A549 (cell line): ENCODE measurements at regions not wholly inside any gene's neighbourhood (a gene's known extent, or its start where the extent isn't known, plus 50 kb on each side); places are given as distances from the start of the nearest gene placed in this dataset.

Source experiments
- CEBPB ChIP-seq, 2 experiments: fragments of >200 bp in 1 of 2; sonication (Bioruptor Twin) in 1 of 2; formaldehyde crosslinking in 1 of 2; IDR thresholded peaks; 2 replicates each; pipeline ENCODE4 v1.6.1; 2012 to 2016
- CHD2 ChIP-seq: fragments of 150-350 bp; IDR thresholded peaks from 2 replicates; pipeline ENCODE4 v1.6.1; 2014; ENCODE audit warnings: low read length; ENCODE audit not compliant: partially characterized antibody
- EHMT2 ChIP-seq: fragments of 200-600 bp; sonication (generic); IDR thresholded peaks from 2 replicates; pipeline ENCODE4 v1.6.1; 2016; ENCODE audit warnings: antibody characterized with exemption, low read depth, mild to moderate bottlenecking, moderate library complexity
- EP300 ChIP-seq, 2 experiments: fragments of >200 bp; sonication (Bioruptor Twin); formaldehyde crosslinking; IDR thresholded peaks; 2 replicates in 1 of 2; 3 replicates in 1 of 2; pipeline ENCODE4 v1.6.1; 2016 to 2017
- RAD21 ChIP-seq, 2 experiments: fragments of >200 bp in 1 of 2; sonication (Bioruptor Twin) in 1 of 2; formaldehyde crosslinking in 1 of 2; IDR thresholded peaks in 1 of 2; conservative IDR thresholded peaks in 1 of 2; 2 replicates in 1 of 2; 3 replicates in 1 of 2; pipeline ENCODE4 v1.6.1; 2012 to 2018; ENCODE audit warnings: inconsistent platforms in 1 of 2
- RARB ChIP-seq: fragments of 250-450 bp; sonication (Bioruptor Pico); IDR thresholded peaks from 2 replicates; pipeline ENCODE4 v1.8.0; 2021; ENCODE audit warnings: mild to moderate bottlenecking, moderate library complexity
- RCOR1 ChIP-seq: fragments of 150-350 bp; IDR thresholded peaks from 2 replicates; pipeline ENCODE4 v1.6.1; 2014; ENCODE audit warnings: antibody characterized with exemption, low read length, low read depth
- TP53 ChIP-seq: fragments of 250-450 bp; sonication (Bioruptor Pico); IDR thresholded peaks from 2 replicates; pipeline ENCODE4 v1.5.0; 2021; ENCODE audit warnings: mild to moderate bottlenecking, moderate library complexity
- TF ChIP-seq, protein P1 (sequence below): fragments of >200 bp; sonication (Bioruptor Twin); formaldehyde crosslinking; IDR thresholded peaks from 3 replicates; pipeline ENCODE4 v1.5.1; 2016
- TF ChIP-seq, protein P2 (sequence below): fragments of 250-450 bp; sonication (Bioruptor Pico); IDR thresholded peaks from 2 replicates; pipeline ENCODE4 v1.5.0; 2021; ENCODE audit warnings: mild to moderate bottlenecking, moderate library complexity, borderline replicate concordance
- TF ChIP-seq, protein P3 (sequence below): IDR thresholded peaks from 2 replicates; pipeline ENCODE4 v1.6.1; 2012
- TF ChIP-seq, protein P4 (sequence below): IDR thresholded peaks from 2 replicates; pipeline ENCODE4 v1.6.1; 2012

DNA sequence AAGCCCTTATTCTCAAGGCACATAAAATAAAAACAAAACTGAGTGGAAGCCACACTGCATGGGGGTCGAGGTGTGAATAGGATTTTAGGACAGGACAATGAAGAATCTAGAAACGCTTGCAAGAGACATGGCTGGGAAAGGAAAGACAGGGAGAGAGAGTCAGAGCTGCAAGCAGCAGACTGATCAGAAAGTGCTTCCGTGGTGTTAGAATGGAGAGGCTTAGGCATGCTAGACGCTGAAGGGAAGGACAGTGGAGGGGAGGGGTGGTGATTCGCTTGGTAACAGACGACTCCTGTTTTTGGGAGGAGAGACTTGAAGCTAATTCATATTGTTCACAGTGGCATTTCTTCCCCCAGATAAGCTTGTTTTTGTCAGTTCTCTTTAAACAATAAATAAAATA lies 173.5 kb downstream of the AIPL1 start:
- TF ChIP-seq, protein P1, sequence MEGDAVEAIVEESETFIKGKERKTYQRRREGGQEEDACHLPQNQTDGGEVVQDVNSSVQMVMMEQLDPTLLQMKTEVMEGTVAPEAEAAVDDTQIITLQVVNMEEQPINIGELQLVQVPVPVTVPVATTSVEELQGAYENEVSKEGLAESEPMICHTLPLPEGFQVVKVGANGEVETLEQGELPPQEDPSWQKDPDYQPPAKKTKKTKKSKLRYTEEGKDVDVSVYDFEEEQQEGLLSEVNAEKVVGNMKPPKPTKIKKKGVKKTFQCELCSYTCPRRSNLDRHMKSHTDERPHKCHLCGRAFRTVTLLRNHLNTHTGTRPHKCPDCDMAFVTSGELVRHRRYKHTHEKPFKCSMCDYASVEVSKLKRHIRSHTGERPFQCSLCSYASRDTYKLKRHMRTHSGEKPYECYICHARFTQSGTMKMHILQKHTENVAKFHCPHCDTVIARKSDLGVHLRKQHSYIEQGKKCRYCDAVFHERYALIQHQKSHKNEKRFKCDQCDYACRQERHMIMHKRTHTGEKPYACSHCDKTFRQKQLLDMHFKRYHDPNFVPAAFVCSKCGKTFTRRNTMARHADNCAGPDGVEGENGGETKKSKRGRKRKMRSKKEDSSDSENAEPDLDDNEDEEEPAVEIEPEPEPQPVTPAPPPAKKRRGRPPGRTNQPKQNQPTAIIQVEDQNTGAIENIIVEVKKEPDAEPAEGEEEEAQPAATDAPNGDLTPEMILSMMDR = no peak
- TF ChIP-seq CEBPB (IDR thresholded peaks at IDR 0.05) (no peak), RARB (no peak), RCOR1 (no peak), TP53 (CRISPR knock-in tag) (no peak), EHMT2 (no peak), RAD21 (conservative IDR thresholded peaks at IDR 0.05 in 1 of 2, IDR thresholded peaks at IDR 0.05 in 1 of 2) (no peak), EP300 (IDR thresholded peaks at IDR 0.05) (no peak), CHD2 (no peak)
- TF ChIP-seq, protein P2, sequence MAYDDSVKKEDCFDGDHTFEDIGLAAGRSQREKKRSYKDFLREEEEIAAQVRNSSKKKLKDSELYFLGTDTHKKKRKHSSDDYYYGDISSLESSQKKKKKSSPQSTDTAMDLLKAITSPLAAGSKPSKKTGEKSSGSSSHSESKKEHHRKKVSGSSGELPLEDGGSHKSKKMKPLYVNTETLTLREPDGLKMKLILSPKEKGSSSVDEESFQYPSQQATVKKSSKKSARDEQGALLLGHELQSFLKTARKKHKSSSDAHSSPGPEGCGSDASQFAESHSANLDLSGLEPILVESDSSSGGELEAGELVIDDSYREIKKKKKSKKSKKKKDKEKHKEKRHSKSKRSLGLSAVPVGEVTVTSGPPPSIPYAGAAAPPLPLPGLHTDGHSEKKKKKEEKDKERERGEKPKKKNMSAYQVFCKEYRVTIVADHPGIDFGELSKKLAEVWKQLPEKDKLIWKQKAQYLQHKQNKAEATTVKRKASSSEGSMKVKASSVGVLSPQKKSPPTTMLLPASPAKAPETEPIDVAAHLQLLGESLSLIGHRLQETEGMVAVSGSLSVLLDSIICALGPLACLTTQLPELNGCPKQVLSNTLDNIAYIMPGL (CRISPR knock-in tag) = no peak
- TF ChIP-seq, protein P3, sequence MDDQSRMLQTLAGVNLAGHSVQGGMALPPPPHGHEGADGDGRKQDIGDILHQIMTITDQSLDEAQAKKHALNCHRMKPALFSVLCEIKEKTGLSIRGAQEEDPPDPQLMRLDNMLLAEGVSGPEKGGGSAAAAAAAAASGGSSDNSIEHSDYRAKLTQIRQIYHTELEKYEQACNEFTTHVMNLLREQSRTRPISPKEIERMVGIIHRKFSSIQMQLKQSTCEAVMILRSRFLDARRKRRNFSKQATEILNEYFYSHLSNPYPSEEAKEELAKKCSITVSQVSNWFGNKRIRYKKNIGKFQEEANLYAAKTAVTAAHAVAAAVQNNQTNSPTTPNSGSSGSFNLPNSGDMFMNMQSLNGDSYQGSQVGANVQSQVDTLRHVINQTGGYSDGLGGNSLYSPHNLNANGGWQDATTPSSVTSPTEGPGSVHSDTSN = no peak
- TF ChIP-seq, protein P4, sequence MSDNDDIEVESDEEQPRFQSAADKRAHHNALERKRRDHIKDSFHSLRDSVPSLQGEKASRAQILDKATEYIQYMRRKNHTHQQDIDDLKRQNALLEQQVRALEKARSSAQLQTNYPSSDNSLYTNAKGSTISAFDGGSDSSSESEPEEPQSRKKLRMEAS = no peak
